HG02973 (cell line): ENCODE measurements at regions not wholly inside any gene's neighbourhood (a gene's known extent, or its start where the extent isn't known, plus 50 kb on each side); places are given as distances from the start of the nearest gene placed in this dataset.

Source experiments
- ATAC-seq: cut with Tn5 transposase; IDR thresholded peaks from one replicate; pipeline ENCODE4 v1.9.1; 2021; ENCODE audit warnings: moderate library complexity; ENCODE audit not compliant: unreplicated experiment

DNA sequence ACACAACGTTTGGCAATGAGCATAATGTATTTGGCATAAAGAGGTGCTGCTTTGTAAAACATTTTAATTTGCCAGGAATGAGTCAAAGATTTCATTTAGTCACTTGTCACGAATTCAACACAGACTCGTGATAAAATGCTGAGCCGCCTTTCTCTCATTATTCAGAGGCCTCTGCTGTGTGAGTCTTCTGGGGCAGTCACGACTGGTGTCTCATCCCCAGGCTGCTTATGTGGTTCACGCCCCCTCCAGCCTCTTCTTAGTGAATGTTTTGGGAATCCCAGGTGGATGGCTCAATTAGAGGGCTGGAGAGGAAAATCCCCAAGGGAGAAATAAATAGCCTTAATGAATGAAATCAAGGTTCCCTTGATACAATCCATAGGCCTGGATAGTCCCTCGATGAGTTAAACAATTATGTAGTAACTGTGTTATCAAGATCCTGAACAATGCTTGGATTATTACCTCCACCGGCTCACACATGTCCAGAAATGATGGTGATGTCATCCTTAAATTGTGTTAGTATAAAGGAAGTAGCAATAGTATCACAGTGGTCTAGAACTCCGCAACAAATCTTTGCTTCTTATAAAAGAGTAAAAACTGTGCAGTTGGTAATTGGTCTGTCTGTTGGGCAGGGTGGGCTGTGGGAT lies 192.1 kb upstream of the ADAMTS16 start:
- no peak for ATAC-seq

DNA sequence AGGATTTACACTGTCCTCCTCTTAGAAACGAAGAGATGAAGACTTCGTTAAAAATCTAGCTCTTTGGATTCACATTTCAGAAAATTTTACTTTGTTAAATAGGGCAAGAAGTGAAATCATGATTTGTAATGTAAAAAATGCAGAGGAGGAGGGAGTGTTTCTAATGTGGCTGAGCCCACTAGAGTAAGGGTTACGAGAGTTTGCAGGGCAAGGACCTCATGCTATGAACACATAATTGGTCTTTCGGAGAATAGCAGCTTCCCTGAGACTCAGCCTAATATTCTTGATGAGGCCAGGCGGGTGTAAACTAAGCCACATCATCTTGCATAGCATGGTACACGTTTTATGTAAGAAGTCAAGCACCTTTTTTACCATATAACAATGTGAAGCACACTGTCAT lies 191.0 kb upstream of the ADAMTS16 start:
- no peak for ATAC-seq

DNA sequence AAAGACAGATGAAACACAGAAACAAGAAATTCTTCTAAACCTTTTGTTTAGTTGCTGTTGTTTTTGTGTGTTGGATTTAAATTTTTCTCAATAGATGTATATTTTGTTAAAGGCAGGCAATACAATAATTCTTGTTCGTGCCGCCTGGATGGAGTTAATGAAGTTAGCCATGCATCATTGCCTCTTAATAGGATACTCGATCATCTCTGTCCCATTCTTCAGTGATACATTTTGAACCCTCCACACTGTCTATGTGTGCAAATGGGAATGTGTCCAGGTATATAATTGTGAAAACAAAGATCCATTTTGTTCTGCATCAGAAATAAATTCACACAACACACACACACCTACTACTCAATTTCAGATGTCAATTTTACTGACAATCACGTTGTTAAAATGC lies 186.6 kb upstream of the ADAMTS16 start:
- no peak for ATAC-seq

DNA sequence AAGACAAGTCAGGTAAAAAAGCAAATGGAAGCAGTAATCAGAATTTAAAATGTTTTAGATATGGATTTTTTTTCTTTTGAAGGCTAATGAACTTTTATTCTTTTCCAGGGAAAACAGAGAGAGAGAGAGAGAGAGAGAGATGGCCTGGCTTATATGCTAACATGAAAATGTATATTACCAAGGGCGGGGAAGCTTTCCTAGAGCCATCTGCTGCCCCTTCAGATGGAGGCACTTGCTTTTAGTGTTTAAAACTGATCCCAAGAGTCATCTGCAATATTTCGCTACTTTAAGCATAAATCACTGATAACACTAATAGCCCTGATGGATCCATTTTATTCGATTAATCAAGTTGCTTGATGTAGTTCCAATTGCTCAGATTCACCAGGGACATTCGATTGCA lies 186.1 kb upstream of the ADAMTS16 start:
- ATAC-seq: no peak

DNA sequence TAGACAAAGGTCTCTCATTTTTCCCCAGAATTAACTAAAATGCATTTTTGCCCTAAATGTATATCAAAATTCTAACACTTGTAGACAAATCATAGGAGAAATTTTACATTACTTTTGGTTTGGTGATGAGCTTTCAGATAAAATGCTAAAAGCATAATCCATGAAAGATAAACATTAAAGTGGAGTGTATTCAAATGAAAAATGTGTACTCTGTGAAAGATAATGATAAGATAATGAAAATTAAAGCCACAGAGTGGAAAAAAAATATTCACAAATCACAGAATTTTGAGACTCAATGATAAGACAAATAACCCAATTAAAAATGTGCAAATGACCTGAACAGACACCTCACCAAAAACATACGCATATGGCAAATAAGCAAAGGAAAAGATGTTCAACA lies 176.9 kb upstream of the ADAMTS16 start:
- ATAC-seq: no peak

DNA sequence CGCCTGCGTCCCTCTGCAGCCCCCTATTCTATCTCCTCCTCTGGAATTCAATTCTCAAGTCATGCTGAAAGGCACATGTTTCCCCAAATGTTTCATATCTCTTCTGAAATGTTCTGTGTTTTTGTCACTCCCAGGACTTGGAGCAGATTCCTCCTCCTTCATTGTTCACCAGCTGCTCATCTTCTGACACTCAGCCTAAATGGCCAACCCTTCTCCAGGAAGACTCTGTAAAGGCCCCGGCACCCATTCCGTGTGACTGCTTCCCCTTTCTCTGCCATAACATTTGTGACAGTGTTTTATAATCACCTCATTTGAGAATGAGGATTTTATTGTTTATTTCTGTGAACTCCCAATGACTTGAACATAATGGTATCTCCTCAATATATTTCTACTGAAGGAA lies 170.8 kb upstream of the ADAMTS16 start:
- ATAC-seq: no peak

DNA sequence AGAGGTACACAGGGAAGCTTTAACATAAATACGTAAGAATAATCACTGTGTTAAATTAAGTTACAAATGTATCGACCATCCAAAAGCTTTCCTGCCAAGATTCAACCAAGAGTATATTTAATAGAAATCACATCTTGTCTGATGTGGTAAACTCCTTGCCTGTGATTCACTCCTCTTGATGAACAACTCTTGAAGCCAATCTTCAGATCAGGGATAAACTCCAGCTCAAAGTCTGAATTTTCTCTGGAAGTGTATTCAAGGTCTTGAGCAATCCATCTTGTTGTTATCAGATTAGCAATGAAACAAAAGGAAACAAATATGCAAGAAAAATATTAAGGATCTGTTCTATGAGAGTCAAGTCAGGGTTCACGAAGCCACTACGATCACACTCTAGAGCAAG lies 170.0 kb upstream of the ADAMTS16 start:
- ATAC-seq: no peak

DNA sequence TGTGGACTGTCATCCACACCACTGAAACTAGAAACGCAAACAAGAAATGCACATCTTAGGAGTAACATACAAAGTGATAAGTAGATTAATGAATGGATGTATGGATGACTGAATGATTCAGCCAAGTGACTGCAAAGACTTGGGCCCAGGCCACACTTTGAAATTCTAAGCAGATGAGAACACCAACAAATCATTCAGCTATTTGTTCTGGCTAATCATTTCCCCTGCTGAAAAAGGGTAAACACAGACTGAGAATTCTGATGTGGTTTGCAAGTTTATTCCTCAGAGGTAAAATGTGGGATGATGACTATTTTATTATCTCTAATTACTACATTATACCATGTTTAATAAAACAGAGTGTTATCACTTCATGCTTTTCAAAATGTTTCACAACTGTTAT lies 163.2 kb upstream of the ADAMTS16 start:
- no peak for ATAC-seq

DNA sequence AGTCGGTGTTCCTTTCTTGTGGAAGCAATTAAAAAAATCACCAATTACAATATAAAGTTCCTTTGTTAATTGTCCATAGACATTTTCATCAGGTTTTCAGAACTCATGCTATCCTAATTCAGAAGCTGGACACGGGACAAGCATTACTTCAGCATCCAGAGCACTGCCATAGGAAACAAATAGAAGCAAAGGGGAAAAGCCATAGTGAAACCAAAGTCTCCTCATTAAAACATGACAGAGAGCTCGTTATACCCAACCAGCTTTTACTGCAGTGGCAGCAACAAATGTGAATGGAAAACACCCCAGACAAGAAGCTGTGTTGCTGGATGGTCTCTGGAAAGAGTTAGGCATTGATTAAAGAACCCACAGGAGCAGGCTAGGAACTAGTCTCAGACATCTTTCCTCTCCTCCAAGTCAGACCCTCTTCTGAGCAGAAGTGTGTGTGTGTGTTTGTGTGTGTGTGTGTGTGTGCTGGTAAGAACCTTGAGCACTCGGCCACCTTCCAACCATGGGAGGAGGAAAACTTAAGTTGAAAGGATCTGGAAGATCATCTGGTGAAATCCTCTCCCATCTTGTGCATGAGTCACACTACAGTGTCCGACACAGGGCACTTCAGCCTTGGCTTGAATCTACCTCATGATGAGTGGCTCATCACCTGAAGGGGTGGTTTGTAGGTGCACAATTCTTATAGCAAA lies 162.6 kb upstream of the ADAMTS16 start:
- no peak for ATAC-seq

DNA sequence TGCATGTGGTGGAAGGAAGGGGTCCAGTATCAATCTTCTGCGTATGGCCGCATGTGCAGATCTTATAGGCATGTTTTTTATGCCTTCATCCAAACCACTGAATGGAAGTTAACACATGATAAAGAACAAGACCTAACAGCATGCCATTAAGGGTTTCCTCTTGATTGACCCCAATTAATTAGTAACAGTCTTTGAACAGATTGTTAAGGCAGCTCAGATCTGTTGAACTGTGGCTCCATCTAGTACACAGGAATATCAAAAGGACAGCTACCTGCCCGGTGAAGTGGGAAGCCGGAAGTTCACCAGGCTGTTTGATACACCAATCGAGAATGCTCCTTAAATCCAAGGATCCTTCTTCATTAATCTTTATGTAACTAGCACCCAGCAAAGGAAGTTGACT lies 159.9 kb upstream of the ADAMTS16 start:
- ATAC-seq: no peak

DNA sequence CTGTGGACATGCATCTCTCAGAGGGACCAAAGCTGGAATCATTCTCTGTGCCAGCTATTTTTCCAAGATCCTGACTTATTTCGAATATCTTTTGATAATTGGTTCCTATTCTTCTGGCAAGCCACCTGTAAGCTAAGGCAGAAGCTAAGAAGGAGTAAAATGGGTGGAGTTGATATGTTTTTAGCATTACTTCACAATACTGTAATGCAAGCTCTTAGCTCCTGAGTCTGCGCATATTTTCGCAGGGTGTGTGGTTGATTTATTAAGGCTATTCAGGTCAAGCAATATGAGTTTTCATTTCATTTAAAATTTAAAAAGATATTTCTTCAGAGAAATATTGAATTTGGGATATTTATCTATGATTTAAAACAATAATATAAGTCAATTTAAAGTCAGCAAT lies 158.5 kb upstream of the ADAMTS16 start:
- no peak for ATAC-seq

DNA sequence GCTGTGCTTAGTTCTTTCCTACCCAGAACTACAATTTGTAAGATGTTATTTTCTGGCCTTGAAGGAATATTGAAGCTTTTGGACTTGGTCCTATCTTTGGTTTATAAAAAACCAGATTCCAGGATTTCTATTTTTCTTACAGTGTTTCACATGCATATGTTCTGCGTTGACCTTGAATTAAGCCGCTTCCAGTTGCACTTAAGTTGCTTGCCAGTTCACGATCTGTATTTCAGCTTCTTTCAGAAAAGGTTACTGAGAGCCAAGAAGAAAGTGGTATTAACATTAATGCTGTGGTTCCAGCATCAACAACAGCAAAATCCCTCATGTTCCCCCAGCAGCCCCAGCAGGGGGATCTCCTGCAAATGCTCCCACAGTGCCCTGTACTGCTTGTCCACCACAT lies 156.4 kb upstream of the ADAMTS16 start:
- no peak for ATAC-seq

DNA sequence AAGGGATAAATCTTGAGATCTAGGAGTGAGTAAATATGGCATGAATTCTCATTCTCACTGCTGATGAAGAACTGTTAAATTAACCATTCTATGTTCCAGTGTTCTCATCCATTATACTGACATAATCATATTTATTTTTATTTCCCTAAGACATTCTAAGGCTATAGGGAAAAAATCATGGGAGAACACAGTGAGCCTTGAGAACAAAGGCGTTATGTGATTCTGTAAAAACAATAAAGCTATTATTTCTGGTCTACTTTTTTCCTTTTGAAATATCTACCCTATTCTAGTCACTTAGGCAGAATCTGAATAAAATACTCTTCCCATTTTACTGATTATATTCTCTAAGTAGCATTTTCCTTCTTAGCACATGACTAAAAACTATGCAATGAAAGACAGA lies 155.7 kb upstream of the ADAMTS16 start:
- ATAC-seq: no peak

DNA sequence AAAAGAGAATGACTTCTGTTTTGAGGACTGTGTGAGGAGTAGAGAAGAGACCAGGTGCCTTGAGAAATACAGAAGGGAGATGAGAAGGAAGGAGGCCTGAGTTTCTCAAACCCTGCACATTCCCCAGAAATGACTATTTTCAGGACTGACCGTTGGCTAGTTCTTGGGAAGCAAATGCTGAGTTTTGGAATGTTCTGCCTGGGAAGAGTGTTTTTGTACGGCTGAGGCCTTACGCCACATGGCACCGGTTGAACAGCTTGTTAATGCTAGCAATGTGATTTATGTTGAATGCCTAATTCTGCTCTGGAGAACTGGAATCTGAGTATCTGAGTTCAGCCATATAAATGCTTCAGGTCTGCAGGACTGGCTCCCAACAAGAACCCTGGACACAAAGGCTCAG lies 152.7 kb upstream of the ADAMTS16 start:
- ATAC-seq: no peak

DNA sequence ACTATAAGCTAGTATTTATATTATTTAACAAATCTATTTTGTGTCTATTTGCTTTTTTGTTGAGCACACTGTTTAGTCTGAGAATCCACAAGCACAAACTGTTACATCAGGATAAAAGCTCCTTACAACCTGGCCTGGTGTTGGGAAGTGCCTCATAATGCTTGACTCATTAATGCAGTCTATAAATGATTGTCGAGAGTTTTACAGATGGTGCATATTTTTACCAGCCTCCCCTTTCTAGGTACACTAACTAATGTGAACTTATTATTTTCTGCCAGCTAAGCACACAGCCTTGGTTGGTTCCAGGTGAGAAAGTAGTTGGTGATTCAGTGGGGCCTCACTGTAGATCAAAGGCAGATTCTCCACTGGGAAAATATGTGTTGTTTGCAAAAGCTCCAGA lies 151.0 kb upstream of the ADAMTS16 start:
- ATAC-seq: no peak

DNA sequence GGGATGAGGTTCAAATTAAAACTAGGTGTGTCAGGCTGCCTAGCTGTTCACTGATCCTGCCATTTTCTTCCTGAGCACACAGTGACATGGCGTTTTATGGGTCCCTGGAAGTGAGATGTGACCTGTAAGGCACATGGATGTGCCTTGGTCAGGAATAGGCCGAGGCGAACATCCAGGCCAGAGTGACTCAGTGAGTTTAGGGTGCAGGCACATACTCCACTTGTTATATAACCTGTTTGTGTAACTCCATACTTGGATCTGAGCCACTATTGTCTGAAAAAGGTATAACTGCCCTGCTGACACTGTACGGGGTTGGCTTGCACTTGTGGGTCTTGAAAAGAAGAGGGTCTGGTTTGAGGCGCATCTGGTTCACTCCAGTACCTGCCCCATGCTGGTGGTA lies 150.1 kb upstream of the ADAMTS16 start:
- ATAC-seq: no peak

DNA sequence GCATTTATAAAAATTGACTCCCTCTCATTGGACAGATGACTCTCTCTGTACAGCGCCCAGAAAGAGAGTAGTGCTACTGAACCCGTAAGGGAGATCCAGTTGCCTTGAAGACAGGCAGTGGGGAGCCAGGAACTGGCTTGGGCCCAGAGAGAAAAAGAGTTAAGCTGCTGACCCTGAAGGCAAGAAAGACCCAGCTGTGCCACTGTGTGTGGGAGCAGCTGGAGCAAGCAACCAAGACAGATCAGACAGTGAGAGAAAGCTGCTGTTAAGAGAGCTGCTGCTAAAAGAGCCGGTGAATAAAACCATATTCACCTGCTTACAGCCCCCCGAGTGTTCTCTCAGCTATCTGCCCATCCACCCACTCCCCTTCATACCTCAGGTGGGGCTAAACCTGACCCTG lies 149.7 kb upstream of the ADAMTS16 start:
- ATAC-seq: no peak

DNA sequence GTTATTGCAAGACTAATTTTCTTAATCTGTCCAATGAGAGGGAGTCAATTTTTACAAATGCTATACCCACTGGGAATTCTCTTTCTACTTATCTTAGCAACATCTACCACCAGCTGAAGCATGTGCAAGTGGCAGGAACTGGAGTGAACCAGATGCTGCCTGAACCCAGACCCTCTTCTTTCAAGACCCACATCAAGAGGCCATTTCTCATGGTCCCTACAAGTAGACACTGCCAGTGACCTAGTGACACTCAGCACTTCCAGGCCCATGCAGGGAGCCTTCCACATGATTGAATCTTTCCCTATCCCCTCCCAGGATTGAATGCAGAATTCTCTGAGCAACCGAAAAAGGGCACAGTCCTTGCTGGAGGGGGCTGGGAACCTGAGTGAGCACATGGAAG lies 148.2 kb upstream of the ADAMTS16 start:
- no peak for ATAC-seq

DNA sequence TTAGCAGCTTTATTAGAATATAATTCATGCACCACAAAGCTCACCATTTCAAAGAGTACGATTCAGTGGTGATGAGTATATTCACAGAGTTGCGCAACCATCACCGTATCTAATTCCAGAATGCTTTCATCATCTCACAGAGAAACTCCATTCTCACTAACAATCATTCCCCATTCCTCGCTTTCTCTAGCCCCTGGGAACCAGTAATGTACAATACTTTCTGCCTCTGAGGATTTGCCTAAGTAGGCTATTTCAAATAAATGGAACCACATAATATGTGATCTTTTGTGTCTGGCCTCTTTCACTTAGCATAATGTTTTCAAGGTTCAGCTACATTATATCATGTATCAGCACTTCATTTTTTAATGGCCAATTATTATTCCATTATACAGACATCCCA lies 145.1 kb upstream of the ADAMTS16 start:
- no peak for ATAC-seq

DNA sequence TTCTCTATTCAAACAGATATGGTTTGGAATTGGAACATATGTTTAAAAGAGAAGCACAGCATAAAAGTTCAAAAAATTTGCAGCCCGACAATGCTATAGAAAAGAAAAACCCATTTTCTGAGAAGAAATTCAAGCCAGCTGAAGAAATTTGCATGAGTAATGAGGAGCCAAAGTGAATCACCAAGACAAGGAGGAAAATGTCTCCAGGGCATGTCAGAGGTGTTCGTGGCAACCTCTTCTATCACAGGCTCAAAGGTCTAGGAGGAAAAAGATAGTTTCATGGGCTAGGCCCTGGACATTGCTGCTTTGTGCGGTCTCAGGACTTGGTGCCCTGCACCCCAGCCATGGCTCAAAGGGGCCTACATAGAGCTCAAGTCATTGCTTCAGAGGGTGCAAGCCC lies 134.8 kb upstream of the ADAMTS16 start:
- no peak for ATAC-seq

DNA sequence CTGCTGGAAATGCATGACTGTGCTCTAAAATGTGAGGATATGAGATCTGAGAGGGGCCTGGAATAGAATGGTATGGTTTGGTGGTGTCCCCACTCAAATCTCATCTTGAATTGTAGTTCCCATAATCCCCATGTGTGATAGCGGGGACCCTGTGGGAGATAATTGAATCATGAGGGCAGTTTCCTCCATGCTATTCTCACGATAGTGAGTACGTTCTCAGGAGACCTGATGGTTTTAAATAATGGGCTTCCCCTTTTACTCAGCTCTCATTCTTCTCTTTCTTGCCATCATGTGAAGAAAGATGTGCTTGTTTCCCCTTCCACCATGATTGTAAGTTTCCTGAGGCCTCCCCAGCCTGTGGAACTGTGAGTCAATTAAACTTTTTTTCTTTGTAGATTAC lies 133.6 kb upstream of the ADAMTS16 start:
- ATAC-seq: no peak

DNA sequence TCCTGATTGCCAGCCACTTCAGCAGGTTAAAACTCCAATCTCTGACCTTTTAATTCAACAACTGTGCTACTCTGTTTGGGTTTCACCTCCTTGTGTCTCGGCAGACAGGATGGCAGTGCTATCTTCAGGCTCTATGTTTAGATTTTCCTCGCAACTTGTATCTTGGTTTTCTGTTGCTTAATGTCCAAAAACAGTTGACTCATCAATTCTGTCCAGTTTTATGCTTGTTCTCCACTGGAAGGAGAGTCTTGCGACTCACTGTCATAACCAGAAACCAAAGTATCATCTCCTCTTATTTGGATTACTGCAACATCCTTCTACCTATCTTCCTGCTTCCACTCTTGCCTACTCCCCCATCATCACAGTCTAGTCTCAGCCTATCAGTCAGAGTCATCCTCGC lies 130.9 kb upstream of the ADAMTS16 start:
- ATAC-seq: no peak

DNA sequence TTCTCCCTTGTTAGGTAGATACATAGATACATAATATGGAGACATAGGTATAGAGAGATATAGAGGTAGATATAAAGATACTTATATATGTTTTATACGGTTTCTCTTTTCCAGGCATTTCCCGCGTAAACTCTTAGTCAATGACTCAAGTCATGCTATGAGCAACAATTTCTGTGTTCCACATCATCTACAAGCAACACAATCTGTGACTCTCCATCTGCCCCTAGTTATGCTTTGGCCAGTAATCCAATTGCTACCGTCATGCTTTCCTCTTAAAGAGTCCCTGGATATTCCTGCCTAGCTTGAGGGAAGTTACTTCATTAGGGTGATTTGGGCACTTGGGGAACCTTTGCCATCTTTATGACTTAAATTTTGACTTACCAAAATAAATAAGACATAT lies 129.0 kb upstream of the ADAMTS16 start:
- ATAC-seq: no peak
